A673 (cell line): ENCODE measurements at regions not wholly inside any gene's neighbourhood (a gene's known extent, or its start where the extent isn't known, plus 50 kb on each side); places are given as distances from the start of the nearest gene placed in this dataset.

Source experiments
- CTCF ChIP-seq: fragments of 300-800, 200-600 bp; sonication (generic); conservative IDR thresholded peaks from 2 replicates; pipeline ENCODE4 v1.5.1; 2017; ENCODE audit warnings: low read depth, mild to moderate bottlenecking, antibody characterized with exemption, low read length, moderate library complexity, mixed read lengths
- EZH2 ChIP-seq: fragments of 200-600 bp; sonication (generic); IDR thresholded peaks from 2 replicates; pipeline ENCODE4 v1.6.1; 2017; ENCODE audit warnings: borderline replicate concordance, low read depth, mild to moderate bottlenecking, mixed read lengths, antibody characterized with exemption, low read length; ENCODE audit not compliant: poor library complexity, severe bottlenecking

GRCh38 chr10:27359792-27360355 is 119.3 kb upstream of the ACBD5 start:
- TF ChIP-seq CTCF (no peak), EZH2 (no peak)
